GM23338 (cell line): ENCODE measurements at regions not wholly inside any gene's neighbourhood (a gene's known extent, or its start where the extent isn't known, plus 50 kb on each side); places are given as distances from the start of the nearest gene placed in this dataset.

Source experiments
- ATAC-seq: fragments of 200-7000 bp; cut with Tn5 transposase; 3 replicates; pipeline ENCODE4 v1.9.1; 2020
- DNase-seq: peaks from one replicate; pipeline ENCODE4 v3.0.0-alpha.2; 2015; ENCODE audit warnings: low spot score
- H2AFZ ChIP-seq: fragments of 200-600 bp; sonication (generic); 2 replicates; pipeline ENCODE4 v1.8.0; 2016; ENCODE audit warnings: antibody characterized with exemption, mild to moderate bottlenecking, moderate library complexity
- H3F3A ChIP-seq: fragments of 200-600 bp; sonication (generic); replicated peaks from 2 replicates; pipeline ENCODE4 v1.8.0; 2017; ENCODE audit warnings: antibody characterized with exemption, mixed run types, low read depth
- H3K27ac ChIP-seq: fragments of 200-600 bp; sonication (generic); 2 replicates; pipeline ENCODE4 v1.6.1; 2016; ENCODE audit warnings: low read depth
- H3K27me3 ChIP-seq: fragments of 200-600 bp; sonication (generic); 2 replicates; pipeline ENCODE4 v1.8.0; 2016; ENCODE audit warnings: mild to moderate bottlenecking, mixed run types, moderate library complexity; ENCODE audit not compliant: insufficient read depth
- H3K36me3 ChIP-seq: fragments of 200-600 bp; sonication (generic); 2 replicates; pipeline ENCODE4 v1.8.0; 2016; ENCODE audit warnings: mild to moderate bottlenecking; ENCODE audit not compliant: insufficient read depth
- H3K4me1 ChIP-seq: fragments of 200-600 bp; sonication (generic); 2 replicates; pipeline ENCODE4 v1.8.0; 2016; ENCODE audit warnings: mild to moderate bottlenecking, moderate library complexity; ENCODE audit not compliant: insufficient read depth
- H3K4me2 ChIP-seq: fragments of 200-600 bp; sonication (generic); 2 replicates; pipeline ENCODE4 v1.7.1; 2017; ENCODE audit warnings: mixed run types
- H3K4me3 ChIP-seq: fragments of 200-600 bp; sonication (generic); 2 replicates; pipeline ENCODE4 v1.6.1; 2016; ENCODE audit warnings: mixed run types
- H3K79me2 ChIP-seq: fragments of 200-600 bp; sonication (generic); replicated peaks from 2 replicates; pipeline ENCODE4 v1.8.0; 2017; ENCODE audit warnings: mild to moderate bottlenecking; ENCODE audit not compliant: insufficient read depth
- H3K9me2 ChIP-seq: fragments of 200-600 bp; sonication (generic); 2 replicates; pipeline ENCODE4 v1.8.0; 2017; ENCODE audit not compliant: insufficient read depth
- H4K20me1 ChIP-seq: fragments of 200-600 bp; sonication (generic); replicated peaks from 2 replicates; pipeline ENCODE4 v1.8.0; 2017; ENCODE audit warnings: mild to moderate bottlenecking; ENCODE audit not compliant: insufficient read depth
- H3K27ac Mint-ChIP-seq: 2 replicates; pipeline ENCODE4 v1.8.0; 2020; ENCODE audit warnings: inconsistent platforms, mild to moderate bottlenecking, moderate library complexity, mixed read lengths
- H3K27me3 Mint-ChIP-seq: 3 replicates; pipeline ENCODE4 v1.8.0; 2022; ENCODE audit warnings: low read depth, mild to moderate bottlenecking, moderate library complexity, mixed read lengths, inconsistent platforms; ENCODE audit not compliant: insufficient read depth, poor library complexity
- H3K36me3 Mint-ChIP-seq: 3 replicates; pipeline ENCODE4 v1.8.0; 2021; ENCODE audit warnings: low read depth, mild to moderate bottlenecking, inconsistent platforms, moderate library complexity, mixed read lengths
- H3K4me1 Mint-ChIP-seq: 3 replicates; pipeline ENCODE4 v1.8.0; 2020; ENCODE audit warnings: mild to moderate bottlenecking, inconsistent platforms, mixed read lengths
- H3K4me3 Mint-ChIP-seq: 3 replicates; pipeline ENCODE4 v1.8.0; 2021; ENCODE audit warnings: moderate library complexity, mild to moderate bottlenecking, inconsistent platforms, mixed read lengths
- H3K9me3 Mint-ChIP-seq: 3 replicates; pipeline ENCODE4 v1.8.0; 2020; ENCODE audit warnings: moderate library complexity, mild to moderate bottlenecking, inconsistent platforms, mixed read lengths
- CREB1 ChIP-seq: fragments of 250-450 bp; sonication (Bioruptor Pico); IDR thresholded peaks from 2 replicates; pipeline ENCODE4 v1.5.0; 2020; ENCODE audit warnings: low read depth, mild to moderate bottlenecking, moderate library complexity
- EZH2 ChIP-seq: fragments of 200-600 bp; sonication (generic); IDR thresholded peaks from one replicate; pipeline ENCODE4 v1.8.0; 2017; ENCODE audit warnings: antibody characterized with exemption, mild to moderate bottlenecking, low read depth; ENCODE audit not compliant: unreplicated experiment
- EZH2phosphoT487 ChIP-seq: fragments of 200-600 bp; sonication (generic); IDR thresholded peaks from one replicate; pipeline ENCODE4 v1.8.1; 2018; ENCODE audit warnings: antibody characterized with exemption; ENCODE audit not compliant: unreplicated experiment
- JUNB ChIP-seq: IDR thresholded peaks from one replicate; pipeline ENCODE4 v1.6.1; 2016; ENCODE audit warnings: antibody characterized with exemption; ENCODE audit not compliant: unreplicated experiment
- NANOG ChIP-seq: IDR thresholded peaks from 2 replicates; pipeline ENCODE4 v1.6.1; 2016; ENCODE audit warnings: antibody characterized with exemption, borderline replicate concordance
- POLR2AphosphoS5 ChIP-seq: IDR thresholded peaks from 2 replicates; pipeline ENCODE4 v1.6.1; 2016; ENCODE audit warnings: antibody characterized with exemption, low read depth
- REST ChIP-seq: IDR thresholded peaks from one replicate; pipeline ENCODE4 v1.6.1; 2018; ENCODE audit warnings: antibody characterized with exemption; ENCODE audit not compliant: unreplicated experiment
- STAT1 ChIP-seq: IDR thresholded peaks from one replicate; pipeline ENCODE4 v1.6.1; 2016; ENCODE audit warnings: antibody characterized with exemption; ENCODE audit not compliant: unreplicated experiment
- ZNF114 ChIP-seq: fragments of 250-450 bp; sonication (Bioruptor Pico); IDR thresholded peaks from 2 replicates; pipeline ENCODE4 v1.5.0; 2020; ENCODE audit warnings: mild to moderate bottlenecking, moderate library complexity
- ZNF462 ChIP-seq: fragments of 250-450 bp; sonication (Bioruptor Pico); IDR thresholded peaks from 2 replicates; pipeline ENCODE4 v1.5.0; 2020; ENCODE audit warnings: mild to moderate bottlenecking, moderate library complexity
- TF ChIP-seq, protein P1 (sequence below): IDR thresholded peaks from 2 replicates; pipeline ENCODE4 v1.6.1; 2016; ENCODE audit warnings: antibody characterized with exemption
- TF ChIP-seq, protein P2 (sequence below), 2 experiments: fragments of 200-600 bp in 1 of 2; sonication (generic) in 1 of 2; conservative IDR thresholded peaks; 2 replicates each; pipeline versions ENCODE4 v1.5.1 to v1.6.1; 2016 to 2017; ENCODE audit warnings: antibody characterized with exemption in 2 of 2, low read depth in 2 of 2, mild to moderate bottlenecking in 2 of 2, moderate library complexity in 1 of 2

DNA sequence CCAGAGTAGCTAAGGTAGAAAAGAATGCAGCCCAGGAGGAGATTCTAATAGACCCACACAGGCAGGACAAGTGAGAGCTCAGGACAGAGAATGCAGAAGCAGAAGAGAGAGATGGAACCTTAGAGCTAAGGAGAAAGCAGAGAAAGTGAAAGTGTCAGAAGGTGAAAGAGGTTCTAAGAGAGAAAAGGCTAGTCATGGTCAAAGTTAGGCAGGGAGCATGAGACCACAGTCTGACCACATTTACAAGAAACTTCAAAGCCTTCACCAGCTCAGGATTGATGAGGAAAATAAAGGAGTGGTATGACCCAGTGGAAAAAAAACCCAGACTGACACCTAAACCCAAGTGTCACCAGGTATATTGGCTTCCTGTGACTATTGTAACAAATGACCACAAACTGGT, 131.8 kb upstream of the WDR11 start:
- no peak overlapping the region for H3K27ac Mint-ChIP-seq
- Histone ChIP-seq H2AFZ (no peak overlapping the region), H3K4me2 (no peak overlapping the region), H3K4me1 (peaks cover 12% of the 10 kb centered on the region; the same call in 1 of the 2 replicates), H3K79me2 (no peaks in the 10 kb centered on the region), H4K20me1 (no peaks in the 10 kb centered on the region), H3K36me3 (no peaks in the 10 kb centered on the region), H3F3A (no peaks in the 10 kb centered on the region), H3K9me2 (peaks cover 7% of the 10 kb centered on the region; the same call in 1 of the 2 replicates), H3K4me3 (no peak overlapping the region), H3K27ac (no peak overlapping the region), H3K27me3 (no peaks in the 10 kb centered on the region)
- no peaks in the 10 kb centered on the region for H3K27me3 Mint-ChIP-seq
- H3K4me1 Mint-ChIP-seq, result no peaks in the 10 kb centered on the region; the same call in 2 of the 3 replicates
- DNase-seq (no peak), ATAC-seq (no peak)
- TF ChIP-seq REST (no peak), EZH2phosphoT487 (no peak), ZNF462 (CRISPR knock-in tag) (no peak), JUNB (no peak), STAT1 (no peak), ZNF114 (CRISPR knock-in tag) (no peak), POLR2AphosphoS5 (no peak), NANOG (no peak), EZH2 (no peak), CREB1 (CRISPR knock-in tag) (no peak)
- TF ChIP-seq, protein P1, sequence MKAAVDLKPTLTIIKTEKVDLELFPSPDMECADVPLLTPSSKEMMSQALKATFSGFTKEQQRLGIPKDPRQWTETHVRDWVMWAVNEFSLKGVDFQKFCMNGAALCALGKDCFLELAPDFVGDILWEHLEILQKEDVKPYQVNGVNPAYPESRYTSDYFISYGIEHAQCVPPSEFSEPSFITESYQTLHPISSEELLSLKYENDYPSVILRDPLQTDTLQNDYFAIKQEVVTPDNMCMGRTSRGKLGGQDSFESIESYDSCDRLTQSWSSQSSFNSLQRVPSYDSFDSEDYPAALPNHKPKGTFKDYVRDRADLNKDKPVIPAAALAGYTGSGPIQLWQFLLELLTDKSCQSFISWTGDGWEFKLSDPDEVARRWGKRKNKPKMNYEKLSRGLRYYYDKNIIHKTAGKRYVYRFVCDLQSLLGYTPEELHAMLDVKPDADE, result no peak
- TF ChIP-seq, protein P2, sequence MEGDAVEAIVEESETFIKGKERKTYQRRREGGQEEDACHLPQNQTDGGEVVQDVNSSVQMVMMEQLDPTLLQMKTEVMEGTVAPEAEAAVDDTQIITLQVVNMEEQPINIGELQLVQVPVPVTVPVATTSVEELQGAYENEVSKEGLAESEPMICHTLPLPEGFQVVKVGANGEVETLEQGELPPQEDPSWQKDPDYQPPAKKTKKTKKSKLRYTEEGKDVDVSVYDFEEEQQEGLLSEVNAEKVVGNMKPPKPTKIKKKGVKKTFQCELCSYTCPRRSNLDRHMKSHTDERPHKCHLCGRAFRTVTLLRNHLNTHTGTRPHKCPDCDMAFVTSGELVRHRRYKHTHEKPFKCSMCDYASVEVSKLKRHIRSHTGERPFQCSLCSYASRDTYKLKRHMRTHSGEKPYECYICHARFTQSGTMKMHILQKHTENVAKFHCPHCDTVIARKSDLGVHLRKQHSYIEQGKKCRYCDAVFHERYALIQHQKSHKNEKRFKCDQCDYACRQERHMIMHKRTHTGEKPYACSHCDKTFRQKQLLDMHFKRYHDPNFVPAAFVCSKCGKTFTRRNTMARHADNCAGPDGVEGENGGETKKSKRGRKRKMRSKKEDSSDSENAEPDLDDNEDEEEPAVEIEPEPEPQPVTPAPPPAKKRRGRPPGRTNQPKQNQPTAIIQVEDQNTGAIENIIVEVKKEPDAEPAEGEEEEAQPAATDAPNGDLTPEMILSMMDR (conservative IDR thresholded peaks at IDR 0.05; ENCODE audit: low read depth in 2 of 2), result no peak
- H3K36me3 Mint-ChIP-seq, result no peaks in the 10 kb centered on the region
- H3K9me3 Mint-ChIP-seq, result no peaks in the 10 kb centered on the region
- no peak overlapping the region for H3K4me3 Mint-ChIP-seq
